HCT116 (cell line): ENCODE measurements at regions not wholly inside any gene's neighbourhood (a gene's known extent, or its start where the extent isn't known, plus 50 kb on each side); places are given as distances from the start of the nearest gene placed in this dataset.

Source experiments
- ATAC-seq: fragments of 200-7000 bp; cut with Tn5 transposase; 2 replicates; pipeline ENCODE4 v1.9.1; 2020; ENCODE audit warnings: mild to moderate bottlenecking, moderate library complexity
- BruUV-seq: library from RNA; stranded (reverse); fragments of 400-500 nt; replicated peaks from 2 replicates; lab custom pipeline; 2021; lab: Mats Ljungman, UMichigan
- CTCF ChIA-PET: fragments of 300-600 bp; sonication (Branson Sonifier 250); formaldehyde crosslinking; loops from one replicate; lab custom pipeline; 2021; ENCODE audit warnings: antibody characterized with exemption; lab: Charles Lee
- POLR2A ChIA-PET: fragments of 300-600, 350-600 bp; sonication (Branson Sonifier 250); formaldehyde crosslinking; loops from one replicate; lab custom pipeline; 2021; ENCODE audit warnings: antibody characterized with exemption; lab: Charles Lee
- RAD21 ChIA-PET, 2 experiments: fragments of 300-600 bp; sonication (Branson Sonifier 250); formaldehyde crosslinking; loops; one replicate each; lab custom pipeline; 2023; ENCODE audit warnings: low total read pairs in 2 of 2; ENCODE audit not compliant: uncharacterized antibody in 2 of 2, unreplicated experiment in 2 of 2, low non-redundant PET in 1 of 2; lab: Charles Lee
- DNase-seq: peaks from one replicate; pipeline ENCODE4 v3.0.0-alpha.2; 2010; ENCODE audit warnings: low read depth, low spot score
- H2AFZ ChIP-seq: fragments of 200-600 bp; shearing (Covaris generic), sonication (generic); 2 replicates; pipeline ENCODE4 v1.6.1; 2017; ENCODE audit warnings: low read depth, mixed run types, mixed read lengths, antibody characterized with exemption, low read length; ENCODE audit not compliant: poor library complexity, severe bottlenecking
- H3K27ac ChIP-seq: 2 replicates; pipeline ENCODE4 v1.5.1; 2012; ENCODE audit warnings: low read depth, low read length
- H3K27me3 ChIP-seq: fragments of 200-600 bp; sonication (generic); 2 replicates; pipeline ENCODE4 v1.6.1; 2016; ENCODE audit warnings: mixed run types, low read length, mixed read lengths; ENCODE audit not compliant: insufficient read depth
- H3K36me3 ChIP-seq, 2 experiments: fragments of 200-500 bp in 1 of 2; fragments of 200-600 bp in 1 of 2; sonication (Bioruptor generic) in 1 of 2; sonication (generic) in 1 of 2; 2 replicates each; pipeline versions ENCODE4 v1.5.1 to v1.6.1; 2014 to 2016; ENCODE audit warnings: low read length in 2 of 2, inconsistent platforms in 1 of 2, mixed read lengths in 1 of 2, mixed run types in 1 of 2; ENCODE audit not compliant: insufficient read depth in 2 of 2, control insufficient read depth in 1 of 2
- H3K4me1 ChIP-seq, 2 experiments: fragments of 200-600 bp in 1 of 2; sonication (generic) in 1 of 2; 2 replicates each; pipeline versions ENCODE4 v1.5.1 to v1.6.1; 2012 to 2017; ENCODE audit warnings: low read length in 2 of 2, inconsistent platforms in 1 of 2, mild to moderate bottlenecking in 1 of 2, mixed read lengths in 1 of 2, mixed run types in 1 of 2, moderate library complexity in 1 of 2; ENCODE audit not compliant: insufficient read depth in 2 of 2, control insufficient read depth in 1 of 2
- H3K4me2 ChIP-seq: fragments of 200-600 bp; sonication (generic); 2 replicates; pipeline ENCODE4 v1.6.1; 2017; ENCODE audit warnings: mixed run types, low read length, mixed read lengths
- H3K4me3 ChIP-seq, 2 experiments: fragments of 200-600 bp in 1 of 2; sonication (generic) in 1 of 2; replicated peaks in 1 of 2; 2 replicates each; pipeline ENCODE4 v1.5.1; 2011 to 2016; ENCODE audit warnings: low read length in 2 of 2, control low read depth in 1 of 2, low read depth in 1 of 2, mild to moderate bottlenecking in 1 of 2, mixed read lengths in 1 of 2, mixed run types in 1 of 2
- H3K79me2 ChIP-seq: fragments of 200-600 bp; sonication (generic); 2 replicates; pipeline ENCODE4 v1.6.1; 2017; ENCODE audit warnings: mild to moderate bottlenecking, mixed run types, low read length, moderate library complexity, mixed read lengths; ENCODE audit not compliant: insufficient read depth
- H3K9ac ChIP-seq: fragments of 200-600 bp; sonication (generic); 2 replicates; pipeline ENCODE4 v1.6.1; 2016; ENCODE audit warnings: low read length, mixed read lengths
- H3K9me2 ChIP-seq: fragments of 200-600 bp; sonication (generic), shearing (Covaris generic); 2 replicates; pipeline ENCODE4 v1.6.1; 2017; ENCODE audit warnings: mixed run types, mild to moderate bottlenecking, moderate library complexity; ENCODE audit not compliant: insufficient read depth
- H3K9me3 ChIP-seq, 2 experiments: fragments of 200-500 bp in 1 of 2; fragments of 200-600 bp in 1 of 2; sonication (Bioruptor generic) in 1 of 2; sonication (generic) in 1 of 2; 2 replicates each; pipeline ENCODE4 v1.6.1; 2014 to 2017; ENCODE audit warnings: low read length in 2 of 2, mixed read lengths in 2 of 2, inconsistent platforms in 1 of 2, low read depth in 1 of 2, mild to moderate bottlenecking in 1 of 2, mixed run types in 1 of 2, moderate library complexity in 1 of 2; ENCODE audit not compliant: control insufficient read depth in 1 of 2, insufficient read depth in 1 of 2
- H4K20me1 ChIP-seq: fragments of 200-600 bp; sonication (generic), shearing (Covaris generic); 2 replicates; pipeline ENCODE4 v1.6.1; 2017; ENCODE audit warnings: mixed run types, mild to moderate bottlenecking, moderate library complexity; ENCODE audit not compliant: insufficient read depth
- CBX3 ChIP-seq: IDR thresholded peaks from 2 replicates; pipeline ENCODE4 v1.6.1; 2012; ENCODE audit warnings: low read depth
- CEBPB ChIP-seq: IDR thresholded peaks from 2 replicates; pipeline ENCODE4 v1.6.1; 2012; ENCODE audit warnings: low read depth
- EGR1 ChIP-seq: IDR thresholded peaks from 2 replicates; pipeline ENCODE4 v1.6.1; 2012; ENCODE audit warnings: low read depth
- ELF1 ChIP-seq: IDR thresholded peaks from 2 replicates; pipeline ENCODE4 v1.6.1; 2012; ENCODE audit warnings: low read depth, borderline replicate concordance
- EZH2phosphoT487 ChIP-seq: fragments of 200-600 bp; IDR thresholded peaks from 2 replicates; pipeline ENCODE4 v1.6.1; 2018; ENCODE audit warnings: antibody characterized with exemption, borderline replicate concordance
- POLR2A ChIP-seq: IDR thresholded peaks from 2 replicates; pipeline ENCODE4 v1.7.0; 2011; ENCODE audit warnings: borderline replicate concordance; ENCODE audit not compliant: insufficient read depth, insufficient read length; ENCODE audit errors: extremely low read depth
- POLR2AphosphoS5 ChIP-seq: IDR thresholded peaks from 2 replicates; pipeline ENCODE4 v1.6.1; 2011; ENCODE audit warnings: mild to moderate bottlenecking, low read depth, low read length, moderate library complexity
- SIN3A ChIP-seq: IDR thresholded peaks from 2 replicates; pipeline ENCODE4 v1.6.1; 2012; ENCODE audit warnings: low read depth
- SRF ChIP-seq: IDR thresholded peaks from 2 replicates; pipeline ENCODE4 v1.6.1; 2012; ENCODE audit warnings: low read depth
- TCF7L2 ChIP-seq: IDR thresholded peaks from 2 replicates; pipeline ENCODE4 v1.7.0; 2011; ENCODE audit warnings: borderline replicate concordance, inconsistent platforms; ENCODE audit not compliant: insufficient read depth, insufficient read length; ENCODE audit errors: extremely low read depth
- ZFX ChIP-seq: fragments of 450-650 bp; IDR thresholded peaks from 2 replicates; pipeline ENCODE4 v1.6.1; 2017
- intact Hi-C: fragments of 100-400 bp; cut with micrococcal nuclease; formaldehyde crosslinking; loops from 2 replicates; pipeline ENCODE4 v1.10.0; 2022
- TF ChIP-seq, protein P1 (sequence below): IDR thresholded peaks from 2 replicates; pipeline ENCODE4 v1.6.1; 2012
- TF ChIP-seq, protein P2 (sequence below): IDR thresholded peaks from 2 replicates; pipeline ENCODE4 v1.6.1; 2012
- TF ChIP-seq, protein P3 (sequence below): IDR thresholded peaks from 2 replicates; pipeline ENCODE4 v1.6.1; 2012; ENCODE audit warnings: low read depth

DNA sequence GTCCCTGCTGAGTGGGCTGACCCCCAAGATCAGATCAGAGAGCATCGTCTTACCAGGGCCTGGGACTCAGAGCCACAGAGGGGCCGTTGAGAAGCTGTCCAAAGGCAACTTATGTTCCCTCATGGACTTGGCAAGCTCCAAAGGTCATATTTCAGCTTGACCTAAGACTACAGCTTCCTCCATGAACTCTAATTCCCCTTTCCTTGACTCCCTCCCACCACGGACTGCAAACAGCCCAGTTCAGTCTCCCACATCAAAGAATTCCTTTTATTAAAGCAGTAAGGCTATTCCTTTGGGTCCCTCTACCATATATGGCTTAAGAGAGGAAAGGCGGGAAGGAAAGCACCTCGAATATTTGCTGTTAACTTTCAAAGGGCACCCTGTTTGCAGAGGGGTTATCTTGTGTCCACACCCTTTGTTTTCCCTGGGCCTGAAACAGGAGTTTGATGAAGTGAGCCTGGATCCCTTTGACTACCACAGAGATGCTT is 146.1 kb upstream of the THBS1 start (continued):
- TF ChIP-seq, protein P1, sequence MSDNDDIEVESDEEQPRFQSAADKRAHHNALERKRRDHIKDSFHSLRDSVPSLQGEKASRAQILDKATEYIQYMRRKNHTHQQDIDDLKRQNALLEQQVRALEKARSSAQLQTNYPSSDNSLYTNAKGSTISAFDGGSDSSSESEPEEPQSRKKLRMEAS = no peak
- no peak for TF ChIP-seq EGR1

- ATAC-seq (no peak), DNase-seq (no peak)
- Histone ChIP-seq H3K79me2 (no peaks in the 10 kb centered on the region), H3K9me3 (no peaks in the 10 kb centered on the region), H3K4me1 (no peaks in the 10 kb centered on the region), H4K20me1 (no peaks in the 10 kb centered on the region), H3K9ac (no peak overlapping the region), H3K4me2 (no peak overlapping the region), H3K9me2 (no peaks in the 10 kb centered on the region), H2AFZ (no peak overlapping the region), H3K4me3 (no peak overlapping the region), H3K27ac (no peak overlapping the region), H3K27me3 (no peaks in the 10 kb centered on the region), H3K36me3 (no peaks in the 10 kb centered on the region)
- ChIA-PET POLR2A (no interaction called here), RAD21 (no interaction called here), CTCF (no interaction called here)
- intact Hi-C loops = no loop called here
- BruUV-seq = no TSS peak
- TF ChIP-seq, protein P2, sequence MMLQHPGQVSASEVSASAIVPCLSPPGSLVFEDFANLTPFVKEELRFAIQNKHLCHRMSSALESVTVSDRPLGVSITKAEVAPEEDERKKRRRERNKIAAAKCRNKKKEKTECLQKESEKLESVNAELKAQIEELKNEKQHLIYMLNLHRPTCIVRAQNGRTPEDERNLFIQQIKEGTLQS = no peak
- TF ChIP-seq POLR2AphosphoS5 (no peak), CEBPB (no peak), TCF7L2 (no peak), SRF (no peak), EZH2phosphoT487 (no peak), SIN3A (no peak), ELF1 (no peak), EGR1 (no peak), CBX3 (no peak), ZFX (no peak), POLR2A (no peak)
- TF ChIP-seq, protein P3, sequence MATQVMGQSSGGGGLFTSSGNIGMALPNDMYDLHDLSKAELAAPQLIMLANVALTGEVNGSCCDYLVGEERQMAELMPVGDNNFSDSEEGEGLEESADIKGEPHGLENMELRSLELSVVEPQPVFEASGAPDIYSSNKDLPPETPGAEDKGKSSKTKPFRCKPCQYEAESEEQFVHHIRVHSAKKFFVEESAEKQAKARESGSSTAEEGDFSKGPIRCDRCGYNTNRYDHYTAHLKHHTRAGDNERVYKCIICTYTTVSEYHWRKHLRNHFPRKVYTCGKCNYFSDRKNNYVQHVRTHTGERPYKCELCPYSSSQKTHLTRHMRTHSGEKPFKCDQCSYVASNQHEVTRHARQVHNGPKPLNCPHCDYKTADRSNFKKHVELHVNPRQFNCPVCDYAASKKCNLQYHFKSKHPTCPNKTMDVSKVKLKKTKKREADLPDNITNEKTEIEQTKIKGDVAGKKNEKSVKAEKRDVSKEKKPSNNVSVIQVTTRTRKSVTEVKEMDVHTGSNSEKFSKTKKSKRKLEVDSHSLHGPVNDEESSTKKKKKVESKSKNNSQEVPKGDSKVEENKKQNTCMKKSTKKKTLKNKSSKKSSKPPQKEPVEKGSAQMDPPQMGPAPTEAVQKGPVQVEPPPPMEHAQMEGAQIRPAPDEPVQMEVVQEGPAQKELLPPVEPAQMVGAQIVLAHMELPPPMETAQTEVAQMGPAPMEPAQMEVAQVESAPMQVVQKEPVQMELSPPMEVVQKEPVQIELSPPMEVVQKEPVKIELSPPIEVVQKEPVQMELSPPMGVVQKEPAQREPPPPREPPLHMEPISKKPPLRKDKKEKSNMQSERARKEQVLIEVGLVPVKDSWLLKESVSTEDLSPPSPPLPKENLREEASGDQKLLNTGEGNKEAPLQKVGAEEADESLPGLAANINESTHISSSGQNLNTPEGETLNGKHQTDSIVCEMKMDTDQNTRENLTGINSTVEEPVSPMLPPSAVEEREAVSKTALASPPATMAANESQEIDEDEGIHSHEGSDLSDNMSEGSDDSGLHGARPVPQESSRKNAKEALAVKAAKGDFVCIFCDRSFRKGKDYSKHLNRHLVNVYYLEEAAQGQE = no peak
These were observed 145.6 kb upstream of the THBS1 start for GRCh38 chr15:39435244-39435643.
